ENCODE measurements at regions not wholly inside any gene's neighbourhood (a gene's known extent, or its start where the extent isn't known, plus 50 kb on each side); places are given as distances from the start of the nearest gene placed in this dataset.
A peak's percentile ranks its signal among the peaks of the same experiment; 100 is the strongest.
"Not testable (repeated sequence)": the region's sequence is repeated elsewhere in the genome, so short reads cannot be mapped to it uniquely, and the experiment has no call there.

DNA sequence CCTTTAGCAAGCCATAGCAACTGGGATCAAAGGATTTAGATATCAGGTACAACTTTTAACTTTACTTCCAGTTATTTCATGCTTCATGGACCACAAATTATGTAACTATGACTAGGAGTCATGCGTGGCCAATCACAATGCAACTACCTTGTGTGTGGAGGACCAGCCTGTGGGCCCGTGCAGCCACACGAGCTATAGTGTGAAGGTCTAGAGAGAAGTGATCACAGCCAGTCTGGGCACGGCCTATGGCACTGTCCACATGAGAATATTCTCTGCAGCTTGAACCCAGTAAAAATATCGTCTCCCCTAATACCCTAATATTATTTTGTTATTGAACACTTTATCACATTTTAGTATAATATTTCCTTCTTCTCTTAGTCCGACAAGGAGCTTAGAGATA is 464.9 kb upstream of the MIR17HG start:
- no peak for DNase-seq

DNA sequence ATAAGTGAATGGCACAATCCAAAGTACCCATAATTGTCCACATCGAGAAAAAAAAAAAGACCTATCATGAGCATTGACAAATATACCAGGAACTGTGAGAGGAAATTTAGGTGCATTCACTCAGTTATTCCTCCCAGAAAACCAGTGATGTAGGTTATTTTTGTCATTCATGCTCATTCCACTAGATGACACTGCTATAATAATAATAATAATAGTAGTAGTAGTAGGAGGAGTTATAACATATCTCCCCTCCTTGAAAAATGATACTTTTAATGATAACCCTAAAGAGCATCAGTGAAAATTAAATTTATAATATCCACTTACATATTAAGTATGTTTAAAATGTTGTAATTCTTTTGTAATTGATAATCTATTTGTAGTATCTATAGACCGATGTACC is 463.9 kb upstream of the MIR17HG start:
- no peak for DNase-seq

DNA sequence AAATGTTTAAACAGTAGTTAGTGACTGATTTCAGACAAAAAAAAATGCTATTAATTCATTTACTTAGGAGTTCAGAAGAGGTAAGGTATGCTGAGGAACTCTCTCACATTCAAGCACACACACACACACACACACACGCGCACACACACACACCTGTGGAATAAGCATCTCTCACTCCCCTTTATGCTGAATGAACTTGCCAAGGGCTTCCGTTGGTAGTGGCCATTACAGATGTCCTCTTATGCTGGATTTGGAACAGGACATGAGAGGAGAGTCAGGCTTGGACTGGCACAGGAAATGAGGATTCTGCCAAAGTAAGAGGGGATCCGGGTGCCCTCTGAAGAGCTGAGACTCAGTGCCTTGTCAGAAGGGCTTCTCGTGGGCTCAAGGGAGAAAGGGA is 463.4 kb upstream of the MIR17HG start:
- DNase-seq = no peak

DNA sequence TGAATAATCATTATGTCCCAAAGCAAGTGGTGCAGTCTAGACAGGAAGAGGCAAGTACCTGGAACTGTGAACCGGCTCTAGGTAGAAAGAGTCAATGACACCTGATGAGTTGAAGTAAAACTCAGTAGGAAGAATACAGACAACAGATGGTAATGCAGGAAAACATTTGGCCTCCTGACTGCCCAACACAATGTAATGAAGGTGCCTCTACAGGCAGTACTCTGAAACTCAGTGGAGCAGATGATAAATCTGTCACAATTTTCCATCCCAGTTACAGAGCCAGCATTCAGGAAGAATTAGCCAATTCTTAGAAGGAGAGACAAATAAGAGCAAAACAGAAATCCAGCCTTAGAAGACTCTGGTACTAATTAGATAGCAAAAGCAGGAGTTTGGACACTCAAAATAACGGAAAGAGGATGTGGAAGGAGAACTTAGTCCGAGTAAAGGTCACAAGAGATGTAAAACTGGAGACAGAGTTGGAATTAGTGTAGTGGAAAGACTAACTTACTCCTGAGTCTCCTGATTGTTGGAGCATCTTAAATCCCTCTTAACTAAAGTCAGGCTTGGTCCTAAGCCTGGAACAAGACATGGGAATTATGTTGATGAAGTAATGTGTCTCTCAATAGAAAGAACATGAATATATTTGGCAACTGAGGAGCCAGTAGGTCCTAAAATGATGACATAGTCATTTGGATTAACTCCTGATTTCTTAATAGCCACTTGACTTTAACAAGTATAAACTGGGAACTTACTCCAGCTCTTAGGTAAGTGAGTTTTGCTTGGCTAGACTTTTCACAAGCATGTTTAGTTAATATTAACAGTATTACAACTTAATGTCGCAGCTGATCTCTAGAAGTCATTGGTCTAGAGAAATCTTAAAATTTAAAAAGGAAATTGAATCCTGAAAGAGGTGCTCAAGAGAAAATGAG is 457.3 kb upstream of the MIR17HG start:
- no peak for DNase-seq

DNA sequence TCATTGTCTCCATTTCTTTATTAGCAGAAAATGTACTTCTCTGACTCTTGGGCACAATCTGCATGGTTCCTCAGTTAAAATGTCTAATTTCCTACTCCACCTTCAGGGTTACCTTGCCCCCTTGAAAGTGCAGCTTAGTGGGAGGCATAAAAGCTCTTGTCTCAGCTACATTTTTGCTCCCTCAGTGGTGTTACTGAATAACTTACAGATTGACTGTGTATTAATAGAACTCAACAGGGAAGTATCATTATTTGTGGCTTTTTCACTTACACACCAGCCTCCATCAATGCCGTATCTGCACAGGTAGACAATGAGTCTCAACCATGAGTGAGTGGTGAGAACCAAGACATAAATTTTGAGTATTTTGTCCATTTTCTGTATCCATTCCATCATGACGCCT is 456.2 kb upstream of the MIR17HG start:
- no peak for DNase-seq

DNA sequence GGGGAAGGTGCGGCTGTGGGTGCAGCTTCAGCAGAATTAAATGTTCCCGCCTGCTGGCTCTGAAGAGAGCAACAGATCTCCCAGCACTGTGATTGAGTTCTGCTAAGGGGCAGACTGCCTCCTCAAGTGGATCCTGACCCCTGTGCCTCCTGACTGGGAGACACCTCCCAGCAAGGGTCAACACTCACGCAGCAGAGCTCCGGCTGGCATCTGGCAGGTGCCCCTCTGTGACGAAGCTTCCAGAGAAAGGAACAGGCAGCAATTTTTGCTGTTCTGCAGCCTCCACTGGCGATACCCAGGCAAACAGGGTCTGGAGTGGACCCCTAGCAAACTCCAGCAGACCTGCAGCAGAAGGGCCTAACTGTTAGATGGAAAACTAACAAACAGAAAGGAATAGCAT is 454.3 kb upstream of the MIR17HG start:
- not testable (repeated sequence) for DNase-seq

DNA sequence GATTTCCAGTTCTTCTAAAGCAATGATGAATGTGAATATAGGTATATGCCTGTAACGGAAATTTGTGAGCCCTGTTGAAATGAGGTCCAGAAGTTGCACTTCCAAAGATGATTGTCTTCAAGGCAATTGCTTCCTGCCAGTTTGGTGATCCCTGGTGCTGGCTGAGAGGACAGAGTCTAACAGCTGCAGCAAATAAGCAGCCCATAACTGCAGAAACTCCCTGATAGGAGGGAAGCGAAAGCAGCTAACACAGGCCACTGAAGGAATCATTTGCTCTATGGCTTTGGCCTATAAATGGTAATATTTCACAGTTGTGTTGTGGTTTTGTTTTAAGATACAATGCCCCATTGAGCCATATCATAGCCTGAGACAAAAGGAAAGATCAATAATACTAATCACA is 451.5 kb upstream of the MIR17HG start:
- no peak for DNase-seq

DNA sequence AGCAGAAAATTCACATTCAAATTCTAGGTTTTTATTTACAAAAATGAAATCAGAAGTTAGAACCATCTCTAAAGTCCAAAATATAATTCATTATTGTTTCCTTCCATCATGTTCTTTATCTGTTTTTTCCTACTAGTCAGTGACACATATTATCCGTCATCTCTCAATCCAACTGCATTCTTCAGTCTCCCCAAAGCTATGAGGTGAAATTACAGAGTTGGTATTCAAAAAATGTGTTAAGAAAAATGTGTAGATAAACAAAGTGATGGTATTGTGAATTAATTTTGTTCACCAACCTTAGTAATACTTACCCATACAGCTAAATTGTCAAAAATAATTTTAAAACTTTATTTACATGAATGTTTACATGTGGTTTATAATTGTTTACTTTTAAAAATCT is 448.7 kb upstream of the MIR17HG start:
- DNase-seq = no peak

DNA sequence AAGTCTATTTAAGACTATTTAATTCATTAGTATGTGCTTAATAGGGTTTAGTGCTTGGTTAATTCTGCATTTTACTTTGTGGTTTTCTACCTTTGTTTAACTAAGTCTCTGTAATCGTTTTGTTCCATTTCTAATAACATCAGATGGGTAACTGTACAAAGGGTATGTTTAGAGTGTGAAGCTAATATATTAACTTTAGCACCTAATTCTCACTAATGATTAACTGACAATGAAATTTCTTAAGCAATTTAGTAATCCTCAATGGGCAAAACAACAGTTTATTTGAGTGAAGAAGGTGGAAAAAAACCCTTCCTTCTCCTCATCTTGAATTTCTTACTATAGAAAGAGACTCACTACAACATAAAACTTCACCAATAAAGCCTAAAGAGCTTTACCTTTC is 448.1 kb upstream of the MIR17HG start:
- no peak for DNase-seq

DNA sequence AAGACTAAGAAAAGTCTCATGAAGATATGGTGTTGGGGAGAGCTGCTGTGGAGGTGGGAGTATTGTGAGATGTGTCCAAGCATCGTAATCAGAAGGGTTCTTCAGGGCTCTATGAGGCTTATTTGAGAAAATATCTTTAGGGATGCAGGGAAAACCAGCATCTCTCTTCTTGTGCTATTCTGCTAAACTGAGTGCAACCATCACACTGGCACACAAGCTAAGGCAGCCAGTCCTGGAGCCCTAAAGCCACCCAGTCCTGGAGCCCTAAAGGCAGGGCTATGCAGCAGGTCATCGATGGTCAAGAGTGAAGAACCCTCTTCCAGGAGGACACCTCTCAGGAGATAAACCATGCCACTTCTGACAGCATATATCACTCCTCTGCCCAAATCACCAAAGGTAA is 445.2 kb upstream of the MIR17HG start:
- DNase-seq = no peak

DNA sequence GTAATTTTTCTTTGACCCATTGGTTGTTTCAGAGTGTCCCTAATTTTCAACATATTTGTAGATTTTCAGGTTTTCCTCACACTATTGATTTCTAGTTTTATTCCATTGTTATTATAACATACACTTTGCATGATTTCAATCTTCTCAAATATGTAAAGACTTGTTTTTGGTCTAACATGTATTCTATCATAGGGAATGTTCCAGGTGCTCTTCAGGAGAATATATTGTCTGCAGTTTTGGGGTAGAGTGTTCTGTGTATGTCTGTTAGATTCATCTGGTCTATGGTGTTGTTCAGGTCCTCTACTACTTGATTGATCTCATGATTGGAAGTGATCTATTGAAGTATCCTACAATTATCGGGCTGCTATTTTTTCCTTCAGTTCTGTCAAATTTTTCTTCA is 440.9 kb upstream of the MIR17HG start:
- DNase-seq = no peak

DNA sequence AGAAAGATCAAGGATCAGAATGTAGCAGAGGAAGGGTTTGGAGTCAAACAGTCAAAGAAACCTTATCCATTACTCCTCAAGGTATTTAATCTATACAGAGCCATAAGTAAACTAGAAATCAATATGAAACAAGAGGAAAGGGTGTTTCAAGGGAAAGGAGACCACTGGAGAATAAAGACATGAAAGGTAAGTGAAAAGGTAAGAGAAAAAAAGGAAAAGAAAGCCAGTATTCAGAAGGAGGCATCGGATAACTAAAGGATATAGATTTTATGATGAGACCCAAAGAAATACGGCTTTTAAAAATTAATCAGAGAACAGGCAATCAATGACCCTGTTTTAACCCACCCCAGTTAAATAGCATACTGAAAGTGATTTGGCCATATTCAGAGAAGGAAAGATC is 438.7 kb upstream of the MIR17HG start:
- no peak for DNase-seq

DNA sequence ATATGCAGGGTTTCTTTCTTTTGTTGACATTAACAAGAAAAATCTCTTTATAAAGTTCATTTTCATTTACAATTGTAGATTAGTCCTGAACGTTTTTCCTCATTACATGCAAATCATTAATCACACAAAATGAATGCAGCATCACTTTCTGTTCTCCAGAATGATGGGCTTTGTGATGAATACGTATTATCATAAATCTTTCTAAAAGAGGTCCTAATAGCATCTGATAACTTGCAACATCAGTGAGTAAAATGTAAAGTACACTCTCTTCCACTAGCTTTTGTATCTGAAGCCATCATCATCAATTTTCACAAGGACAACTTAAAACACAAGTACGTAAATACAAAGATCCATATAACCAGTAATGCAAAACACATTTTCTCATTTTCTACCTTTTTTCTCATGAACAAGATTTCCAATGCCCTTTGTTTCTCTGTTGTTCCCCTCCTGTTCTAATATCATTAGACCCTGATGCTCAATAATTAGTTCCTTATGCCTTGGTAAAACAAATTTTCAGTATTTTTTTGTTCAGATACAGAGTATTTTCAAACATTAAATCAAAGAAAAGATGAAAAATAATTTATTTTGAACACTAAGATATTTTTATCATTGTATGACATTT is 437.4 kb upstream of the MIR17HG start:
- DNase-seq = no peak

DNA sequence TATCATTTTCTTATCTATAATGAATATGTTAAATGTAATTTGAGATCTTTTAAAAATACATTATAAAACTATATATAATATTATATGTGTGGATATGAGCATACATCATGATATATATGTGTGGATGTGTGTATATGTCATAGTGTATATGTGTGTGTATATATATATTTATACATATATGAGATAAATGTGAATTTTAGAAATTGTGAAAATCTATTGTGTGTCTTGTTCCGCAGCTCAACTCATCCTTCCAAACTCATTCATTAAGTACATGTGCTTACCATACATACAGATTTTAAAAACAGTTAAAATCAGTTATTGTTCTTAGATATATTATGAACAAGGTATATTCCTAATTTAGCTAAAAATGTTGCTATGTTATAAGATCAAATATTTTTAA is 435.2 kb upstream of the MIR17HG start:
- no peak for DNase-seq

DNA sequence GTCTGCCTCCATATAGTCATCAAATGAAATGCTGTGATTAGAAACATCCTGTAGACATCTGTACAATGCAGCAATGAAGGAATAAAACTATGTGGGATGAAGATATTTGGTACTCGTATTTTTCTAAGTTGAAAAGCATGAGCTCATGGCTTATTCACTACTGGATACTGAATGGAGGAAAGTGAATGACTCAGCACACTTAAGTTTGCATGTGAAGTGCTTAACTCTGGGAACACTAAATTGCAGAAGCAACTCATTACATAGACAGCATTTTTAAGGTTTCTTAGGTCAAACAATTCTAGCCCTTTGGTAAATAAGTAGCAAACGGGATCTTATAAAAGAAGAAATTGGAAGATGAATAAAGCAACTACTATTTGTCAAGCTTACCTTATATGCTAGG is 429.0 kb upstream of the MIR17HG start:
- no peak for DNase-seq

DNA sequence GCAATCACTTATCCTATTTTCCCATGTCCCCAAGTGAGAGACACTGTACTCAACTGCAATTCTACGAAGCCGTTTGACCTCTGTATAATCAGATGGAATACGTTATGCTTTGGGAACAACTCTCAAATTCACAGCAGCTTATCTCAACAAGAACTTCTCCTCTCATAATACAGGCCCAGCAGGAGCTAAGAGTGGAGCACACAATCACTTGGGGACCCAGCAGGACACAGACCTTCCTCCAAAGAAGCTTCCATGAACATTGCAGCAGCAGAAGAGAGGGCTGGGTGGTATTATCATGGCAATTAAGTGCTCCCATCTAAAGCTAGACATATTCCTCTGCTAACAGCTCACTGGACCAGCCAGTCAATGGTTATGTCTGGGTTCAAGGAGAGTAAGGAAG is 428.3 kb upstream of the MIR17HG start:
- no peak for DNase-seq

DNA sequence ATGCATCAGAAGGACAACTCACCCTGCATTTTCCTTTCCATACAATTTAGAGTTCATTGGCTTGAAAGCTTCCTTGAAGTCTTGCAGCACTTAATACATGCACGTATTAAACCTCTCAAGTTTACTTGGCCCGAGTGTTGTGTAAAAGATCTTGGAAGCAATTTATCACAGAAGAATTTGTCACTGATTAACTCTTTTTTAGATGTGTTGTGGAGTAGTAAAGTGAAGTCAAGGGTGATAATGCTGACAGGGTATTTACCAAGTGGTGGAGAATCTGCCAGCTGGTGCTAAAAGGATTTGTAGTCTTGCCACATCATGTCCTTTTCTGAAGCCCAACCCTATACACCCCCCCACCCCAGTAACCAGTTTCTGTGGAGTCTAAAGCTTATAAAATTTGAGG is 421.0 kb upstream of the MIR17HG start:
- no peak for DNase-seq

DNA sequence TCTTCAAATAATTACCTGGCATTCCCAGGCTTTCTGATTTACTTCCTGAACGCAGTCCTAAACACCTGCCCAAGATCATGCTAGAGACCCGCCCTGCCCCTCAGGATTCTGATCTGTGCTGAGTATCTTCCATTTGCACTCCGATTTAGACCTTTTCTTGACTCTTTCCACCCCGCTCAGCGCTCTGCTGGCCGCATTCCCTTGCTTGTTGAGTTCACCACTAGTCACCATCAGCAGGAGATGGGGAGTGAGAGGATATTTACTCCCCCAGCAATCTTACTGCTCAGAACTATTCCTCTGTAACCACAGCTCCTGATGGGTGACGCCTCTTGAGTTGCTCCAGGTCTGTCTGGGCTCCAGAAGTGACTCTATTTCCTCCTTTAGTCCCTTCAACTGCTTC is 419.4 kb upstream of the MIR17HG start:
- no peak for DNase-seq

DNA sequence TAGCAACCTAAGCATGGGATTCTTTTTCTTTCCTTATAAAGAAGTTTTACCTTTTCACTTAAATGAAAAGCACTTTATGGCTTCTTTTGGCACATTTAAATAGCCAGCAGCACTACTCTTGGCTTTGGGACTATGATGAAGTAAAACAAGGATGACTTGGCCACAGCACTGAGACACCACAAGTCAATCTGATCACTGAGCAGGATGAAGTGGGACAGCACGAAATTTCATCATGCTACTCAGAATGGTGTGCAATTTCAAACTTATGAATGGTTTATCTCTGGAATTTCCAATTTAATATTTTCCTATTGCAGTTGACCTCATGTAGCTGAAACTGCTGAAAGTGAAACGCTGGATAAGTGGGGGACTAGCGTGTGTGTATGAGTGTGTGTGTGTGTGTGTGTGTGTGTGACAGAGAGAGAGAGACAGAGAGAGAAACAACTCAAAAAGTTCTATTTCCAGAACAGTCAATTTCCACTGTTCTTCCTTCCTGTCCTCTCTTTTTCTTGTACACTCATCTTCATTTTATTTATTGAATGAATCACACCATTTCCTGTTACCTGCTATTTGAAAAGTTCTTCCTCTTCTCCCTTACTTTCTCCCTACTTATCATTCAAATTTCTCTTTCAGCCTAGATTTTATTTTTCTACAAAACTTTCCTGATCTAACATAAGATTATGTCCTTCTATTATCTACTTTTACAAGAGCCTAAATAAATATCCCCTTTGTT is 414.2 kb upstream of the MIR17HG start:
- no peak for DNase-seq

DNA sequence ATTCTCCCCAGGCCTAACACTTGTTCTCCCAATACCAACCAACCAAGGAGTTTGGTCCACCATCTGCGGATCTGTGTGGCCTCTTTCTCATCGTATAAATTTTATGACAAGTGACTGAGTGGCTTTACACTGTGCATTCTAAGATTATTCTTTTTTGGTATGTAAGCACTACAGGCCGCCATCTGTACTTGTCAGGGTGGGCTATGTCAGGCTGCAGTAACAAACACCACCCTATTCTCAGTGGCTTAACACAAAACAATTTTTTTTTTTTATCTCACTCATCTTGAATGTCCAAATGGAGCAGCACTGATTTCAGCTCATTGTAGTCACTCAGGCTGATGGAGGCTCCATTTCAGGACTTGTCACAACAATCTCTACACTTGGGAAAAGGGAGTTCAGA is 412.7 kb upstream of the MIR17HG start:
- no peak for DNase-seq

DNA sequence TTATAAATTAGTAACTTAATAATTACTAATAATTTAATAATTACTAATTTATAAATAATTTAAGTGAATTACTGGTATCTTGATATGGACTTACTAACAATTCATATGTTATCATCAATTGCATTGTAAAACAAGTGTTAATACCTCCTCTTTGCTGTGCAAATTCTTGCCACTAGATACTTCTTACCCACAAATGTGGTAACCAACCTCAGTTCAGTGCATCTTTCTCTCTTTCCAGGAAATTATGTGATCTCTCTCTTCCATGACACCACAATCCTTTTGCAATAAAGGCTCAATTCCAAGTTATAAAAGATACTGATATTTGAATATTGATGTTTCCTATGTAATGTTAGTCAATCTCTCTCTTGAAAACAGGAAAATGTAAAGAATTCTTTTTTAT is 408.6 kb upstream of the MIR17HG start:
- DNase-seq = no peak

DNA sequence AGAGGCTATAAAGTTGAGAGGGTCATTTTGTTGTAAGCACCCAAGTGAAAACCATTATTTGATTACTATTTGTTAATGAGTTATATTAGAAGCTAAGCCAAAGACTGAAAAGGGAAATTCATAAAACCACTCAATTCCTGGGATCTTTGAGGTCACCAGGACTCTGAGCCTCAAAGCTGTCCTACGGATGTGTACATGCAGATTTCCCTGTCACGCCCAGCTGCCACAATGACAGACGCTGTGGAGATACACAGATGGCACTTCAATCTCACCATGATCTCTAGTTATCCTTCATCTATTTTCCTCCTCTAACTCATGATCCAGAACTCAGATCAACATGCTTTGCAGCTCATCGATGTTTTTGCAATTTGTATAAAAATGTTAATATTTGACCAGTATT is 403.5 kb upstream of the MIR17HG start:
- DNase-seq = peak; percentile 2

DNA sequence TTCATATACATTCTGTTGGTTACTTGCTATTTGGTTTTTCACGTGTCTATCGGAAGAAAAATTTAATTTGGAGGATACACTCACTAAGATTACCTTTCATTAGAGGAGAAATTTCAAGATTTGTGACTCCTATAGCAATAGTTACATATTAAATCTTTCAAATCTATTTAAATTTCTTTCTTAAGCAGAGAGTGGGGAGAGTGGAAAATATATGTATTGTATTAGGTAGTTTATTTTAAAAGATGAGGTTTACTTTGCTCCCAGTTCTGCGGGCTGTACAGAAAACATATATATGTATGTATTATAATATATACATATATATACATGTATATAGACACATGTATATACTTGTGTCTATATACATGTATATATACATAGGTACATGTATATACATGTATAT is 402.3 kb upstream of the MIR17HG start:
- DNase-seq = not testable (repeated sequence)

DNA sequence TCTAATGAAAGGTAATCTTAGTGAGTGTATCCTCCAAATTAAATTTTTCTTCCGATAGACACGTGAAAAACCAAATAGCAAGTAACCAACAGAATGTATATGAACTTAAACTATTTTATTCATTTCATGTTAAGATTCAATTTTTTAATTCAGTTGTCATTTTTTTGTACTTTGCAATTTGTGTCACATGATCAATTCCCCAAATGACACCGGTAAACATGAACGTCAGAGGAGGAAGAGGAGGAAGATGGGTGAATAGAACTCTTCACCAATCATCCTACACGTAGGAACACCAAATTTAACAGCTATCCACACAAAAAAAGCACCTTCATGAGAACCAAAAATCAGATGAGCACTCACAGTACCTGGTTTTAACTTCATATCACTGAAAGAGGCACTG is 401.4 kb upstream of the MIR17HG start:
- not testable (repeated sequence) for DNase-seq
